Lung (tissue), 11 donors: ENCODE measurements at regions not wholly inside any gene's neighbourhood (a gene's known extent, or its start where the extent isn't known, plus 50 kb on each side); places are given as distances from the start of the nearest gene placed in this dataset.

Source experiments
- ATAC-seq: fragments of 200-7000 bp; cut with Tn5 transposase; one replicate; pipeline ENCODE4 v1.9.1; 2020; ENCODE audit warnings: moderate number of reproducible peaks; ENCODE audit not compliant: insufficient read depth, low FRiP score
- DNase-seq, 3 donors: peaks; one replicate each; pipeline ENCODE4 v3.0.0-alpha.2; 2013 to 2017
- H3K27ac ChIP-seq, 2 donors: one replicate each; pipeline ENCODE4 v1.5.1; 2013; ENCODE audit warnings: mild to moderate bottlenecking in 2 of 2, moderate library complexity in 2 of 2, control low read depth in 1 of 2, inconsistent platforms in 1 of 2, low read depth in 1 of 2, low read length in 1 of 2
- H3K27me3 ChIP-seq, 3 donors: one replicate each; pipeline ENCODE4 v1.5.1; 2013; ENCODE audit warnings: low read length in 2 of 3; ENCODE audit not compliant: control insufficient read depth in 3 of 3, insufficient read depth in 3 of 3
- H3K36me3 ChIP-seq, 4 donors: one replicate each; pipeline ENCODE4 v1.5.1; 2013; ENCODE audit warnings: low read length in 4 of 4, mild to moderate bottlenecking in 1 of 4, moderate library complexity in 1 of 4; ENCODE audit not compliant: control insufficient read depth in 4 of 4, insufficient read depth in 4 of 4
- H3K4me1 ChIP-seq, 5 donors: one replicate each; pipeline ENCODE4 v1.5.1; 2013; ENCODE audit warnings: low read length in 5 of 5, mild to moderate bottlenecking in 2 of 5, moderate library complexity in 1 of 5; ENCODE audit not compliant: control insufficient read depth in 5 of 5, insufficient read depth in 5 of 5
- H3K4me3 ChIP-seq: one replicate; pipeline ENCODE4 v1.5.1; 2013; ENCODE audit warnings: mild to moderate bottlenecking, control low read depth, moderate library complexity
- H3K9ac ChIP-seq, 2 donors: one replicate each; pipeline ENCODE4 v1.5.1; 2013; ENCODE audit warnings: low read length in 2 of 2, control low read depth in 1 of 2; ENCODE audit not compliant: insufficient read depth in 1 of 2
- H3K9me3 ChIP-seq, 4 donors: one replicate each; pipeline ENCODE4 v1.5.1; 2013; ENCODE audit warnings: low read length in 3 of 4, mild to moderate bottlenecking in 1 of 4, moderate library complexity in 1 of 4; ENCODE audit not compliant: control insufficient read depth in 4 of 4, insufficient read depth in 3 of 4
- WGBS, 2 donors: extraction: QIAGEN DNeasy Blood & Tissue Kit; methylation state at CpG; one replicate each; pipeline ENCODE4 v1.1.7; 2013; 5-methylcytosine and 5-hydroxymethylcytosine counted together
- TF ChIP-seq, protein P1 (sequence below): IDR thresholded peaks from 2 replicates; pipeline ENCODE4 v1.5.1; 2012; ENCODE audit warnings: mild to moderate bottlenecking; ENCODE audit errors: control extremely low read depth, extremely low read depth
- donor health status: control.
- donor health status: control.
- donor health status: Bipolar disorder and iron deficiency.
- donor health status: healthy.
- donor health status: DM: yes; HTN: yes; CAD: no.

DNA sequence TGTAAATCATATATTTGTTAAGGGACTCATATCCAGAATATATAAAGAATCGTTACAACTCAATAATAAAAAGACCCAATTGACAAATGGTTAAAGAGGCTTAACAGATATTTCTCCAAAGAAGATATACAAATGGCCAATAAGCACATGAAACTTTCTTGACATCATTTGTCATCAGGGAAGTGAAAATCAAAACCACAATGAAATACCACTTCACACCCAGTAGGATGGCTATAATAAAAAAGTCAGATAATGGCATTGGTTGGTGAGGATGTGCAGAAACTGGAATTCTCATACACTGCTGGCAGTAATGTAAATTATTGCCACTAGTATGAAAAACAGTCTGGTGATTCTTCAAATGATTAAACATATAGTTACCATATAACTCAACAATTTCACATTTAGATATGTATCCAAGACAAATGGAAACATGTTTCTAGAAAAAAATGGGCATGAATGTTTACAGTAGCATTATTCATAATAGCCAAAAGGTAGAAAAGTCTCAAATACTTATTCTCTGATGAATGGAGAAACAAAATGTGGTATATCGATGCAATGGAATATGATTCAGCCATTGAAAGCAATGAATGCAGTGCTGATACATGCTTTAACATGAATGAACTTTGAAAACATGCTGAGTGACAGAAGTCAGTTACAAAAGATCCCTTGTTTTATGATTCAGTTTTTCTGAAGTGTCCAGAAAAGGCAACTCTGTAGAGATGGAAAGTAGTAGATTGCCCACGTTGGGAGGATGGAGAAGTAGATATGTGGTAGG lies 304.6 kb upstream of the ZEB2 start:
- WGBS, 2 donors = 79 to 81% methylated on average over 3 of the region's 3 CpGs
- no peak for ATAC-seq
- Histone ChIP-seq H3K4me1 (no peaks in the 10 kb centered on the region), H3K36me3 (no peaks in the 10 kb centered on the region), H3K9ac (no peak overlapping the region), H3K27me3 (no peaks in the 10 kb centered on the region), H3K27ac (no peak overlapping the region), H3K9me3 (peaks cover 0 to 3% (median 2%) of the 10 kb centered on the region in 4 donors), H3K4me3 (no peak overlapping the region)
- DNase-seq = no peak
- TF ChIP-seq, protein P1, sequence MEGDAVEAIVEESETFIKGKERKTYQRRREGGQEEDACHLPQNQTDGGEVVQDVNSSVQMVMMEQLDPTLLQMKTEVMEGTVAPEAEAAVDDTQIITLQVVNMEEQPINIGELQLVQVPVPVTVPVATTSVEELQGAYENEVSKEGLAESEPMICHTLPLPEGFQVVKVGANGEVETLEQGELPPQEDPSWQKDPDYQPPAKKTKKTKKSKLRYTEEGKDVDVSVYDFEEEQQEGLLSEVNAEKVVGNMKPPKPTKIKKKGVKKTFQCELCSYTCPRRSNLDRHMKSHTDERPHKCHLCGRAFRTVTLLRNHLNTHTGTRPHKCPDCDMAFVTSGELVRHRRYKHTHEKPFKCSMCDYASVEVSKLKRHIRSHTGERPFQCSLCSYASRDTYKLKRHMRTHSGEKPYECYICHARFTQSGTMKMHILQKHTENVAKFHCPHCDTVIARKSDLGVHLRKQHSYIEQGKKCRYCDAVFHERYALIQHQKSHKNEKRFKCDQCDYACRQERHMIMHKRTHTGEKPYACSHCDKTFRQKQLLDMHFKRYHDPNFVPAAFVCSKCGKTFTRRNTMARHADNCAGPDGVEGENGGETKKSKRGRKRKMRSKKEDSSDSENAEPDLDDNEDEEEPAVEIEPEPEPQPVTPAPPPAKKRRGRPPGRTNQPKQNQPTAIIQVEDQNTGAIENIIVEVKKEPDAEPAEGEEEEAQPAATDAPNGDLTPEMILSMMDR = no peak

DNA sequence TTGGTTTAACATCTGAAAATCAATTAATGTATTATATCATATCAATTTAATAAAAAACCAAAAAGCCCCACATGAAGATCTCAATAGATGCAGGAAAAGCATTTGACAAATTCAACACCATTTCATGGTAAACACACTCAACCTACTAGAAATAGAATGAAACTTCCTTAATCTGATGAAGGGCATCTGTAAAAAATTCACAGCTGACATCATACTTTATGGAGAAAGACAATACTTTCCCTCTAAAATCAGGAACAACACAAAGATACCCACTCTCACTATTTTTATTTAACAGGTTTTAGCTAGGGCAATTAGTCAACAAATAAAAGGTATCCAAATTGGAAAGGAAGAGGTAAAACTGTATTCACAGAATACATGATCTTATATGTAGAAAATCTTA lies 303.0 kb upstream of the ZEB2 start:
- no peaks in the 10 kb centered on the region for H3K36me3 ChIP-seq
- H3K9ac ChIP-seq = no peak overlapping the region
- no peak overlapping the region for H3K27ac ChIP-seq
- TF ChIP-seq, protein P1 = no peak
- no peak overlapping the region for H3K4me3 ChIP-seq
- peaks cover 0 to 4% (median 3%) of the 10 kb centered on the region in 4 donors for H3K9me3 ChIP-seq
- DNase-seq = no peak
- no peaks in the 10 kb centered on the region for H3K4me1 ChIP-seq
- no peaks in the 10 kb centered on the region for H3K27me3 ChIP-seq
- ATAC-seq = no peak

DNA sequence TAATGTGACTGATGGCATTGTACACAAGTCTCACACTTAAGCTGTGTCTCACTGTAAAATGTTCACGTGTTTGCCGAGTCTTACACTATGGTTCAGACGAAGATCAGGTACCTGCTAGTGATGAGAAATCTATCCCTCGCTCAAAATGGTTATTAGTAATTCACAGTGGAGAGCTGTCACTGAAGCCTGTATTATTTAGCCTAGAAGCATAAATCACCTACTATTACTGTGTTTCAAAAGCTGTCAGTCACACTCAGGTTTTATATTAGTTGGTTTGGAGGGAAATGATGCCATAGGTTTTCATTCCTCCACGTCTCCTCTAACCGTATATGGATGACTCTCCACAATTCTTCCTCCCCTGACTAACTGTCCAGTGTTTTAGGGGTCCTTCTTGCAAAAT lies 292.4 kb upstream of the ZEB2 start:
- H3K4me1 ChIP-seq = peaks cover 0 to 6% (median 0%) of the 10 kb centered on the region in 5 donors
- H3K9me3 ChIP-seq = no peaks in the 10 kb centered on the region
- H3K4me3 ChIP-seq = no peak overlapping the region
- WGBS, 2 donors = 97 to 98% methylated on average over 6 of the region's 6 CpGs
- no peak for DNase-seq
- ATAC-seq = no peak
- TF ChIP-seq, protein P1 = no peak
- no peak overlapping the region for H3K27ac ChIP-seq
- no peaks in the 10 kb centered on the region for H3K36me3 ChIP-seq
- H3K27me3 ChIP-seq = no peaks in the 10 kb centered on the region
- H3K9ac ChIP-seq = no peak overlapping the region

DNA sequence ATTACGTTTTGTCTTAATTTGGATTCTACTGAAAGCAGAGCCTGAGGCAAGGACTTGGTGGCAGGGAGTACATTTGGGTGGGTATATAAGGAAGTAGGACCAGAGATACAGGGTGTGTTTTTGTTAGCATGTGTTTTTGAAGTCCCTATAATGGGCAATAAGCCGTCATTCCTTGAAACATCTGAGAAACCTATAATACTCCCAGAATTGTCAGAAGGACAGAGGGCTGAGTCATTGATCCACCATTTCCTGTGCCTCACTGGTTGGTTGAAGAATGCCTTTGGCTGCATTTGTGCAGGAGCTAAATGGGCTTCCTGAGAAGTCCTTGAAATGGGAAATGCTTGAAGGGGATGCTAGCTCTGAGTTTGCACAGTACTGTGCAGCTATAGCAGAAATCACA lies 281.8 kb upstream of the ZEB2 start:
- Histone ChIP-seq H3K4me1 (peaks cover 0 to 21% (median under 1%) of the 10 kb centered on the region in 5 donors), H3K9ac (no peak overlapping the region), H3K4me3 (no peak overlapping the region), H3K9me3 (no peaks in the 10 kb centered on the region), H3K27me3 (no peaks in the 10 kb centered on the region), H3K36me3 (no peaks in the 10 kb centered on the region), H3K27ac (no peak overlapping the region)
- DNase-seq (no peak), ATAC-seq (no peak)
- TF ChIP-seq, protein P1 = no peak
- 82 to 93% methylated on average over 2 of the region's 2 CpGs for whole genome bisulfite sequencing, 2 donors
